HG02678 (cell line): ENCODE measurements at regions not wholly inside any gene's neighbourhood (a gene's known extent, or its start where the extent isn't known, plus 50 kb on each side); places are given as distances from the start of the nearest gene placed in this dataset.

Experiments
- ATAC-seq: cut with Tn5 transposase; IDR thresholded peaks from one replicate; pipeline ENCODE4 v1.9.1; 2021; ENCODE audit warnings: mild to moderate bottlenecking, moderate library complexity; ENCODE audit not compliant: unreplicated experiment

DNA sequence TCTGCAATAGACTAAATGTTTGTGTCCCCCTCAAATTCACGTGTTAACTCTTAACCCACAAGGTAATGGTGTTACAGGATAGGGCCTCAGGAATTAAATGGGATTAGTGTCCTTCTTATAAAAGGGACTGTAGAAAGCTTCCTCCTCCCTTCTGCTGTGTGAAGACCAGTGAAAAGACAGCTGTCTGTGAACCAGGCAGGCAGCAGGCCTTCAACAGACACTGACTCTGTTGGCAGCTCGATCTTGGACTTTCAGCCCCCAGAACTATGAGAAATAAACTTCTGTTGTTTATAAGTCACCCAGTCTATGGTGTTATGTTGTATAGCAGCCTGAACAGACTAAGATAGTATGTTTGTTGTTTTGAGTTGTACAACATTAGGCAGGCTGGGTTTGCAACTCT is 208.1 kb downstream of the GBA3 start:
- ATAC-seq, result no peak

DNA sequence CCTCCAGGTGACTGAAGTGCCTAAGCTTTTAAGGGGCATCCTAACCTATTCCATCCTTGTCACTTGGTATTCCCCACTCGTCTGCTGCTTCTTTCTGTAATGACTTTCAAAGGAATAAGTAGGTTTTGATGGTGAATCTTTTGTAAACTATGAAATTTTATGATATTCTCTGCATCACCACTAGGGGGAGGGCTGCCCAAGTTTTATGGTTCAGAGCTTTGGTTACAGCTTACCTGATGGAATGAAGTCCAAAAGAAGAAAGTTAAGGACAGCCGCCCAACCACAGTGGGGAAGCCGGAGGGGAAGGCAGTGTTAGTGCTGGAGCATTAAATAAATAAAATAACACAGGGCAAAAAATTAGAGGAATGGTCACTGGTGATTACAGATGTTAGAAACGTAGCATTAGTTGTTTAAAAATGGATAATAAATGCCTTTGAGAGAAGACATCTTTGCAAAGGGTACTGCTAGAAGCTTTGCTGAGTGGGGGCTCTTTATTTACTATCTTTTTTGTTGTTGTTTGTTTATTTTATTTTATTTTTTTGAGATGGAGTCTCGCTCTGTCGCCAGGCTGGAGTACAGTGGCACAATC is 204.9 kb downstream of the GBA3 start:
- peak; percentile 54 for ATAC-seq

DNA sequence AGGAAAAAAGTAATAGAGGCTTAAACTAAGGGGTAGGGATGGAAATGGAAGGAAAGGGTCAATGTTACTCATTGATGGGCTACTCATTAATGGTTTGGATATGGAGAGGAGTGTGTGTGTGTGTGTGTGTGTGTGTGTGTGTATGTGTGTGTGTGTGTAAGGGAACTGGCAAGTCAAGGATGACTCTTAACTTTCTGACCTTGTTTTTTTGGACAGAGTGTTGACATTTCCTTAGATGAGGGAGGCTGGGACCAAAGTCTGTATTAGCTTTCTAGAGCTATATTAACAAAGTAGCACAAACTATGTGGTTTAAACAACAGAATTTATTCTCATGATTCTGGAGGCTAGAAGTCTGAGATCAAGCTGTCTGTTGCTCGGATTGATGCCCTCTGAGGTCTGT is 202.7 kb downstream of the GBA3 start:
- no peak for ATAC-seq

DNA sequence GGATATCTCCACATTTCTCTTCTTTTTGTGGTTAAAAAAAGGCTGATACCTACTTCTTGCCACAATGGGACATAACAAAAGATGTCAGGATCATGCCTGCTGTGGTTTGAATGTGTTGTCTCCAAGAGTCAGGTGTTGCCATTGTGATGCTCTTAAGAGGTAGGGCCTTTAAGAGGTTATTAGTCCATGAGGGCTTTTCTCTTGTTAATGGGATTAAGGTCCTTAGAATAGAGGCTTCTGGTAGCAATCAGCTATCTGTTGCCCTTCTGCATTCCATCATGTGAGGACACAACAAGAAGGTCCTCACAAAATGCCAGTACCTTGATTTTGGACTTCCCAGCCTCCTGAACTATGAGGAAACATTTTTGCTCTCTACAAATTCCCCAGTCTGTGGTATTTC is 191.4 kb downstream of the GBA3 start:
- no peak for ATAC-seq

DNA sequence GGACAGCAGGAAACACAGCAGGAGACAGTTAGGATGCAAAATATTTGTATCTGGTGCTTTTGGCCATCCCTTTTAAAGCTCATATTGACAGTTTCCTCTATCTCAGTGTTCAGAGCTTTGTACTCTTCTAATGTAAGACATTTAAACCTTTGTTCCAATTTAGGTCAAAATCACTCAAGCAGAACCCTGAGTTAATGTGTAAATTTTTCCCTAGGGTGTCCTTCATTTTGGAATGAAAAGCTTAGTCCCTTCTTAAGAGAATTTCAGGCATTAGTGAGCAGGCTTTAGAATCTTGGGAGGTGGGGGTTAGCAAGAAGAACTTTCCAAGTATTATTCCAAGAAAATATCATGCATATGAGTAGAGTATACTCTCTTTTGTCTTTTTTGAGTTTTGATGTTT is 188.7 kb downstream of the GBA3 start:
- no peak for ATAC-seq

DNA sequence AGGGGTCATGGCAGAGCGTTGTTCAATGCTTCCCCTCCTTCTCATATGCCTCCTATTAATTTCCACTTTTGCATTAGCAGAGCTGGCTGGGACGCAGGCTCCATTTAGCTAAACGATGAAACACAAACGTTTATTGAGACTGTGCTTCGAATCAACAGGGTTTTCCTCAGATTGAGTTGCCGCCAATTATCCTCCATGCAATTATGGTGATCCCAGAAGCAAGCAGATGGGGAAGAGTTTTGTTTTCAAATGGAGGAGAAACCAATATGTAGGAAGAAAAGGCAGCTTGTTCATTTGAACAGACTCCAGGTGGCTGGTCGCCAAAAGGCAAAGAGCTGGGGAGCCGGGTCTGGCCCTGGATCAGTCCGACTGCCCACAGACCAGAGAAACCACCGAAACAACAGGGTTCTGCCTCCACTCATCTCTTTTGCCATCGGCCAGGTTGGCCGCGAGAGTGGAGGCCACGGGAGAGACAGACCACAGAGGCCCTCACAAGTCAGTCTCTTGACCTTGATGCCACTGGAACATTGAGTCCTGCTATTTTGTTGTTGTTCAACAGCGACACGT is 184.8 kb downstream of the GBA3 start:
- no peak for ATAC-seq

DNA sequence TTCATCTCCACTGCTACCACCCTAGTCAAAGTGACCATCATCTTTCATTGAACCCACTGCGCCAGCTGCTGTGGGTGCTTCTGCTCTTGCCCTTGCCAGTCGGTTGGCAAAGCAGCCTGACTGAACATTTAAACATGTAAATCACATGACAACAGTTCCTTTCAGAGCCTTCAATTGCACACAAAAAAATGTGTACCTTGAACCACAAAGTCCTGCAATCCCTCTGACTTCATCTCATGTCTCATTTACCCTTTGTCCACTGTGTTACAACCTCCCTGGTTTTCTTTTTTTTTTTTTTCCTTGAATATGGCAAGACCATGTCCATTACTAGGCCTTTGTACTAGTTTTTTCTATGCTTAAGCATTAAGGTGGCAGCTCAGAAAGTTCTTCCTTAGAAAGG is 183.5 kb downstream of the GBA3 start:
- no peak for ATAC-seq

DNA sequence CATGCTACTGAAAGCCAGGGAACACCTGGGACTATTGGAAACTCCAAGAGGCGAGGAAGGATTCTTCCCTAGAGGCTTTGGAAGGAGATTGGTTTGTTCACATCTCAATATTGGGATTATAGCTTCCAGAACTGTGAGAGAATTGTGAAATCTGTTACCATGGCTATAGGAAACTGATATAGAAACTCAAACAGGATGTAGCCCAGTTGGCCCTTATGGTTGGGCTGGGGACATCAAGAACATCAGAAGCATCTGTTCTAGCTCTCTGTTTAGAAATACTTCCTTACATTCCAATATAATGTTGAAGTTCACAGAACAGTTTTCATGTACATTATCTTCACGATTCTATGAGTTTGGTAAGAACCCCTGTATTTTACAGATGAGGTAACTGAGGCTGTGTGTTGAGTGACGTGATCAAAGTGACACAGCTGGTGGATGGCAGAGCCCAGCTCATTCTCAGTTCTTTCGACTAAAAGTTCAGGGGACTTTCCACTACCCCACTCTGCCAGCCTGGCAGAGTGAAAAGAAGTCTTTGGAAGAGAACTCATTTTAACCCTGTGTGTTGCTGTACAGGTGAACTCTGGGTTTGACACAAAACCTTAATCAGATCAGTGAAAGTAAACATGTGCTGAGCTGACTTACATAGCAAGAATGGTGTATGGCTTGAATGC is 183.0 kb downstream of the GBA3 start:
- no peak for ATAC-seq

DNA sequence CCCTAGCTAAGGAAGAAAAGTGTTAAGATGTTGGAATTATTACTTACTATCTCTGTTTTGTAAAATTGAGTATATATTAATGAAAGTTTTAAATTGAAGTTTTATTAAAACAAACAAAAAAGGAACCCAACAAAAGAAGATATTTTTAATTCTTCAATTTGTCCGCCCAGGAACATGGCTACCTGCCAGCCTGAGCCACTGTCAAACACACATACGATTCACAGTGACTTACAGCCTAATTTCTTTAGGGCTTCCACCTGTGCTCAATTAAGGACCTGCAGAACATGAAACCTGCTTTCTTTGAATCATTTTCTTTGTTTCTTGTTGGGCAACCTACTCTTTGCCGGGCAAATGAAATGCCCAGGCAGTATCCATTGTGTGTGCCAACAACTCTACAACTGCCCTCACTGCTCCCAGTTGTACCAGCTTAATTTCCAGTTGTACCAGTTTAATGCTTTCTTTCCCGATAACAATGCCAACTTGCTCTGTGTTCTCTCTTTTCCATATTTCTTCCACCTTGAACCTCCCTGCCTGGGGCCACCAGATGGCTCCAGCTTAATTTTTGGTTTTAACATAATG is 181.7 kb downstream of the GBA3 start:
- no peak for ATAC-seq

DNA sequence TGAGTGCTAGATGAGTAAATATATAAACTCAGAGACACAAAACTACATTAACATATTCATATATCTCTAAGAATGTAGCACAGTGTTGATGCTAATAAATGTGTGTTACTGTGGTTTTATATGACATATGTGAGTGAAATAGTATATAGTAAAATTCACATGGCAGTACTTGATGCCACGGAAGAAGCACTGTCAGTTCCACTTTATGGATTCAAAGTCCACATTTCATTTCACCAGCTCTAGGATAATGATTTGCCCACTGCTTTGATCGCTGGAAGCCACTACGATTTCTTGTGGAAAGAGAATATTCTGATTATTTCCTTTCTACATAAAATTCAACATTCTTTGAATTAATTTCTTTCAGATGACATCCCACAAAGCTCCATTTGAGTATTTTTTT is 181.2 kb downstream of the GBA3 start:
- ATAC-seq, result no peak

DNA sequence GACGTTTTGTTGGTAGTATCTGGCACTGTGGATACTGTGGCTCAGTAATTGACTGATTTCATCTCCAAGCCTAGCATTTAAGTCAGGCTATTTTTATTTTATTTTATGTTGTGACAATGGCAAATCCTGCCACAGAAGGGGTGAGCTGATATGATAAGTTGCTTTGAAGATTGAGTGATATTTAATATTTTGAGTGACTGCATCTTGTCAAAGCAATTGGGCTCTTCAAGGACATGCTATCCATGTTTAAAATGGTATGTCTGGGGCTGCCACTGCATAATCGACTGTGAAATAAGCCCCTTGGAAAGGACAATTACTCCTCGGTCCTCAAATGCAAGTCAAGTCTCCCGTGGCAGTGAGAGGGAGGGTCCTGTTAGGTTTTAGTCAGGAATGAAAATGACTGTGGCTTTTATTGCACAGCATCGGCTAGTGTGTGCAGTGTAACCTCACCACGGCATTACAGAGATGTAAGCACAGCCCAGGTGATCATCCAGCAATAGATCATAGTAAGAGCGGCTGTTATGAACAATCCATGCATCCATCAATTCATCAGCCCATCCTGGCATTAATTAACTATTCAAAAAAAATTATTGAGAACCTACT is 178.2 kb downstream of the GBA3 start:
- no peak for ATAC-seq

DNA sequence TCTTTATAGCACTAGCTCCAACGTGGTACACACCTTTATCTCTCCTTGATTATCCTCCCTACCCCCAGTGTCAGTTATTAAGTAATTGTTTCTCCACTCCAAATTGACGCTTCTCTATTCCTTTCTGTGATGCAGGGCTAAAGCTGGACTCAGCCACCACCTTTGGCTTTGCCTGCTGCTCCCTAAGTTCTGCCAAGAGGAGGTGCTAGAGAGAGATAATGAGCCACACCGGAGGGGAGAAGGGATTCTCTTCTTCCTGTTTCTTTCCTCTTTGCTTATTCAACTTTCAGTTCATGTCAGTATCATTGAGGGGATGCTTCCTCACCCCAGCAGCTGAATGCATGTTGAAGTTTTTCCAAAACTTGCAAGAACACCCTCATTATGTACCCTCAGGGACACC is 176.5 kb downstream of the GBA3 start:
- ATAC-seq, result no peak
